NCI-H1417 treated with DMSO at 0.1 percent for 48 hours (cell line): ENCODE measurements at regions not wholly inside any gene's neighbourhood (a gene's known extent, or its start where the extent isn't known, plus 50 kb on each side); places are given as distances from the start of the nearest gene placed in this dataset.

Experiments
- DNase-seq: peaks from one replicate; lab custom pipeline; 2025; lab: John Stamatoyannopoulos, UW

DNA sequence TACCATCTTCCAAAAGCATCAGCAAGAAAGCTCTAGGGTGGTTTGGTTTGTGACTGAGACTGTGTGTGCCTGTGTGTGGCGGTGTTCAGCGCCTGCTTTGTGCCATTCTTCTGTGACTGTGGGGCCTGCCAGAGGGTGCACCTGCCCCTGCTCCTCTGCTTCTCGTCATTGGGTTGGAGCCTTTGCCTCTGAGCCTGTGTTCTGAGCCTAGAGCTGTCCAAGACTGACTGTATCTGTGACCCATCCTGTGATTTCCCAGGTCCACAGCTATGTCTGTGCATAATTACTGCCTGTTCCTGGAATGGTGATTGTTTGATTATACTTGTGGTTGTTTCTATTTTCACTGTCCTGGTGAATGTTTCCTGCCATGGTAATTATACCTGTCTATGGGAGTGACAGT lies 57.1 kb upstream of the KLHL29 start:
- DNase-seq = no peak

DNA sequence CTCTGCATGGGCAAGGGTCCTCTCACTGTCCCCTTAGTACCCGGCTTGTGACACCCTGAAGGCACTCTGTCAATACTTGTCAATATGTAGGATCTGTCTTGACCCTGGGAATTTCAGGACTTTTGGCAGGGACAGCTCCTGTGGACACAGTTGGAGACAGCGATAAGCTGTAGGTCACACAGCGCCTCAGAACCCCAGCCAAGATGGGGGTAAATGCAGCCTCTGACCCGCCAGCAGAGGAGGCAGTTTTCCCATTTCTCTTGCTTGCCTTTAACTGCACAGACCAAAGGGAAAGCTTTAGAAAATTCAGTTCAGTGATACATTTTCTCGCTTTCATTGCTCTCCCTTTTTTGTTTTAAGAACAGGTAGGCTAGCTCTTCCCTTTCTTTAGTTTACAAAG lies 54.8 kb upstream of the KLHL29 start:
- DNase-seq = no peak
